GM23248 (cell line): ENCODE measurements at regions not wholly inside any gene's neighbourhood (a gene's known extent, or its start where the extent isn't known, plus 50 kb on each side); places are given as distances from the start of the nearest gene placed in this dataset.
"Not testable (repeated sequence)": the region's sequence is repeated elsewhere in the genome, so short reads cannot be mapped to it uniquely, and the experiment has no call there.

ENCODE experiments used
- DNase-seq: peaks from one replicate; pipeline ENCODE4 v3.0.0-alpha.2; 2015
- H2AFZ ChIP-seq: fragments of 200-600 bp; sonication (generic); 2 replicates; pipeline ENCODE4 v1.6.1; 2016; ENCODE audit warnings: antibody characterized with exemption
- H3F3A ChIP-seq: fragments of 200-600 bp; sonication (generic); 2 replicates; pipeline ENCODE4 v1.6.1; 2016; ENCODE audit warnings: mild to moderate bottlenecking, antibody characterized with exemption, mixed run types; ENCODE audit not compliant: insufficient read depth
- H3K27ac ChIP-seq: fragments of 200-600 bp; sonication (generic); 2 replicates; pipeline ENCODE4 v1.5.1; 2016; ENCODE audit warnings: mild to moderate bottlenecking
- H3K27me3 ChIP-seq: fragments of 200-600 bp; sonication (generic); replicated peaks from 2 replicates; pipeline ENCODE4 v1.6.1; 2016; ENCODE audit warnings: mild to moderate bottlenecking; ENCODE audit not compliant: insufficient read depth
- H3K36me3 ChIP-seq: fragments of 200-600 bp; sonication (generic); 2 replicates; pipeline ENCODE4 v1.6.1; 2016; ENCODE audit warnings: low read depth, mild to moderate bottlenecking
- H3K4me1 ChIP-seq: fragments of 200-600 bp; sonication (generic); 2 replicates; pipeline ENCODE4 v1.6.1; 2016; ENCODE audit warnings: mild to moderate bottlenecking; ENCODE audit not compliant: insufficient read depth
- H3K4me2 ChIP-seq: fragments of 200-600 bp; sonication (generic); one replicate; pipeline ENCODE4 v1.6.1; 2016; ENCODE audit warnings: mild to moderate bottlenecking; ENCODE audit not compliant: unreplicated experiment
- H3K4me3 ChIP-seq: fragments of 200-600 bp; sonication (generic); 2 replicates; pipeline ENCODE4 v1.5.1; 2016; ENCODE audit warnings: mild to moderate bottlenecking
- H3K79me2 ChIP-seq: fragments of 200-600 bp; sonication (generic); 2 replicates; pipeline ENCODE4 v1.6.1; 2016; ENCODE audit warnings: mild to moderate bottlenecking; ENCODE audit not compliant: insufficient read depth
- H3K9ac ChIP-seq: fragments of 200-600 bp; sonication (generic); 2 replicates; pipeline ENCODE4 v1.6.1; 2016; ENCODE audit warnings: mild to moderate bottlenecking
- H3K9me2 ChIP-seq: fragments of 200-600 bp; sonication (generic); 2 replicates; pipeline ENCODE4 v1.6.1; 2016; ENCODE audit warnings: mixed run types, mild to moderate bottlenecking, moderate library complexity; ENCODE audit not compliant: insufficient read depth
- H3K9me3 ChIP-seq: fragments of 200-600 bp; sonication (generic); one replicate; pipeline ENCODE4 v1.6.1; 2017; ENCODE audit warnings: low read depth
- H4K20me1 ChIP-seq: fragments of 200-600 bp; sonication (generic); 2 replicates; pipeline ENCODE4 v1.6.0; 2016; ENCODE audit not compliant: insufficient read depth
- EZH2 ChIP-seq: fragments of 200-600 bp; sonication (generic); IDR thresholded peaks from 2 replicates; pipeline ENCODE4 v1.6.1; 2018; ENCODE audit warnings: antibody characterized with exemption, mild to moderate bottlenecking; ENCODE audit not compliant: insufficient read depth, poor library complexity, severe bottlenecking
- EZH2phosphoT487 ChIP-seq: fragments of 200-600 bp; sonication (generic); IDR thresholded peaks from 2 replicates; pipeline ENCODE4 v1.6.1; 2018; ENCODE audit warnings: antibody characterized with exemption, moderate library complexity, mild to moderate bottlenecking, low read depth; ENCODE audit not compliant: insufficient read depth
- WGBS, 2 experiments: methylation state at CpG; one replicate each; pipeline ENCODE4 v1.1.6; 2015 to 2017; ENCODE audit warnings: low lambda C conversion rate in 2 of 2, low coverage in 1 of 2; ENCODE audit errors: missing lambda C conversion rate in 2 of 2; 5-methylcytosine and 5-hydroxymethylcytosine counted together
- in situ Hi-C: fragments of 300-500 bp; cut with MboI; formaldehyde crosslinking; loops from 2 replicates; pipeline ENCODE4 v1.15.0; 2020

DNA sequence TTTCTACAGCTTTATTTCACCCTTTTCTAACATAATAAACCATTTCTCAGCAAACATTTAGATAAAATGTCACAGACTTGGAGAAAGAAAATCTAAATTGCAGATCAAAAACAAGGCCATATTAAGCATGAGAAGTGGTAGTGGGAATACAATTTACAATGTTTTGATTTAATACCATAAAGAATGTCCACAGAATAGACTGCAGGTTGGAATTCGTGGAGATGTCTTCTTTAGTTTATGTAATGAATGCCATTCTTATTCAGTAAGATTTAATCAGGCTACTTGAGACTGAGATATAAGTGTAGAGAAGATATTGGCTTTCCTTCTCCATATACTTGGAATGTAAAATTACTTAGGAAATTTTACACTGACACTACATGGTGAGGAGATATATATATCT is 91.9 kb upstream of the ZFP42 start:
- Histone ChIP-seq H3K4me3 (no peak overlapping the region), H4K20me1 (no peaks in the 10 kb centered on the region), H3K27ac (no peak overlapping the region), H3K36me3 (no peaks in the 10 kb centered on the region), H2AFZ (no peak overlapping the region), H3K9me3 (no peaks in the 10 kb centered on the region), H3K9me2 (no peaks in the 10 kb centered on the region), H3F3A (no peaks in the 10 kb centered on the region), H3K4me2 (no peak overlapping the region), H3K27me3 (no peaks in the 10 kb centered on the region), H3K9ac (no peak overlapping the region), H3K79me2 (no peaks in the 10 kb centered on the region), H3K4me1 (no peaks in the 10 kb centered on the region)
- DNase-seq = no peak
- in situ Hi-C loops = no loop called here
- TF ChIP-seq EZH2 (no peak), EZH2phosphoT487 (no peak)
- WGBS, 2 experiments = 0 to 4% methylated on average over 1 of the region's 1 CpG

DNA sequence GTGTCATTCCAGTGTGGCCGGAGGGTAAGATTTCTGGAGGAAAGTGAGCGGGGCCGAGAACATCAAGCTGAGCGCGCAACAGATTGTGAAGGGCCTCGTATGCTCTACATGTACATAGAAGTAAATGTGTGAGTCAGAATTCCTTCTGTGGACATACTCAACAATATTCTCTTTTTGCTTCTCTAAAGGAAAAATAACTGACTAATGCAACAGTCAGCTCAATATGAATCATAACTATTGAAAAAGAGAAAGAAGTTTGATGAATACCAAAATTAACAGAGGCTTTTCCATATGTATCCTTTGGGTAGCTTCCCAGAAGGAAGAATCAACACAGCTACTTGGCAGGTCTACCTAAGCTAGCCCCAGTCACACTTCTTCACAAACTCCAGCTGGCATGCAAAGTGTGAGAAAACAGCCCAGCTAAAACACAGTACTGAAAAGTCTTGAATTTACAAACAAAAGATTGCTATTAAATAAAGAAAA is 87.5 kb upstream of the ZFP42 start:
- Histone ChIP-seq H3K9ac (no peak overlapping the region), H2AFZ (no peak overlapping the region), H3K27ac (no peak overlapping the region), H3K36me3 (no peaks in the 10 kb centered on the region), H3K4me1 (no peaks in the 10 kb centered on the region), H3K9me3 (no peaks in the 10 kb centered on the region), H3K4me2 (no peak overlapping the region), H3K4me3 (no peak overlapping the region), H3K27me3 (no peaks in the 10 kb centered on the region), H3K9me2 (no peaks in the 10 kb centered on the region), H3K79me2 (no peaks in the 10 kb centered on the region), H4K20me1 (no peaks in the 10 kb centered on the region), H3F3A (no peaks in the 10 kb centered on the region)
- 11 to 13% methylated on average over 6 of the region's 6 CpGs for WGBS, 2 experiments
- no peak for TF ChIP-seq EZH2phosphoT487
- no peak for TF ChIP-seq EZH2
- peak; percentile 20 for DNase-seq
- in situ Hi-C loops = no loop called here

GRCh38 chr4:187908731-187909130 is 86.8 kb upstream of the ZFP42 start:
- DNase-seq = no peak
- H3K9me3 ChIP-seq = no peaks in the 10 kb centered on the region

DNA sequence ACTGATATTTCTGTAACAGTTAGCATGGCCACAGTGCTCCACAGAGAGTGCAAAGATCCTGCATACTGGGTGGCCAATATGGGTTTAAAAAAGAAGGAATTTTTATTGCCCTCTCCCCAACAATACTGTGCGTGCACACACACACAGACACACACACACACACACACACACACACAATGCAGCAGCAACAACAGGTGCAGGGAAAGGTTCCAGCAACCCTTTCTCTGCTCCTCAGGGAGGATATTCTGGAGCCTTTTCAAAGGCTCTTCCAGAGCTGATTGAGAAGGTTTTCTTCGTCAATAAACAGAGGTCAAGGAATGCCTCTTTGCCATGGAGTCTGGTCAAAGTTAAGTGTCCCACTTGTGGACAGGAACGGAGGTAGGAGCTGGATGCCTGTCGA is 84.8 kb upstream of the ZFP42 start:
- TF ChIP-seq EZH2 (no peak), EZH2phosphoT487 (no peak)
- Histone ChIP-seq H3K9me3 (no peaks in the 10 kb centered on the region), H3K4me1 (no peaks in the 10 kb centered on the region), H3K27ac (no peak overlapping the region), H3K9ac (no peak overlapping the region), H3K27me3 (no peaks in the 10 kb centered on the region), H4K20me1 (no peaks in the 10 kb centered on the region), H3F3A (no peaks in the 10 kb centered on the region), H3K4me3 (no peak overlapping the region), H3K4me2 (no peak overlapping the region), H3K79me2 (no peaks in the 10 kb centered on the region), H3K36me3 (no peaks in the 10 kb centered on the region), H2AFZ (no peak overlapping the region), H3K9me2 (no peaks in the 10 kb centered on the region)
- in situ Hi-C loops = no loop called here
- DNase-seq = no peak
- WGBS, 2 experiments = 22 to 26% methylated on average over 4 of the region's 4 CpGs

More at GRCh38 chr4:187908731-187909130, 86.8 kb upstream of the ZFP42 start:
- no peak overlapping the region for H3K4me2 ChIP-seq
- H3K9ac ChIP-seq = no peak overlapping the region
- no peaks in the 10 kb centered on the region for H3K36me3 ChIP-seq
- H3K27me3 ChIP-seq = no peaks in the 10 kb centered on the region
- in situ Hi-C loops = no loop called here
- no peaks in the 10 kb centered on the region for H4K20me1 ChIP-seq
- H3K9me2 ChIP-seq = no peaks in the 10 kb centered on the region
- H3K27ac ChIP-seq = no peak overlapping the region
- 4 to 5% methylated on average over 2 of the region's 2 CpGs for WGBS, 2 experiments
- no peaks in the 10 kb centered on the region for H3K4me1 ChIP-seq
- no peak overlapping the region for H3K4me3 ChIP-seq
- TF ChIP-seq EZH2phosphoT487 (no peak), EZH2 (no peak)
- no peak overlapping the region for H2AFZ ChIP-seq
- H3K79me2 ChIP-seq = no peaks in the 10 kb centered on the region
- no peaks in the 10 kb centered on the region for H3F3A ChIP-seq

- H3K9ac ChIP-seq, H2AFZ ChIP-seq, H3K4me3 ChIP-seq, H3K9me3 ChIP-seq, H3K27me3 ChIP-seq, H3K36me3 ChIP-seq, H3K27ac ChIP-seq, H4K20me1 ChIP-seq, in situ Hi-C loops, H3F3A ChIP-seq, H3K9me2 ChIP-seq, H3K4me1 ChIP-seq, H3K79me2 ChIP-seq, DNase-seq, H3K4me2 ChIP-seq: not testable (repeated sequence)
- 20 to 31% methylated on average over 5 of the region's 5 CpGs for WGBS, 2 experiments
These were observed 80.2 kb upstream of the ZFP42 start for GRCh38 chr4:187915406-187915805.
